GM19468 (cell line): ENCODE measurements at regions not wholly inside any gene's neighbourhood (a gene's known extent, or its start where the extent isn't known, plus 50 kb on each side); places are given as distances from the start of the nearest gene placed in this dataset.

Experiments
- ATAC-seq: cut with Tn5 transposase; IDR thresholded peaks from one replicate; pipeline ENCODE4 v1.9.1; 2021; ENCODE audit warnings: mild to moderate bottlenecking, moderate library complexity, moderate number of reproducible peaks; ENCODE audit not compliant: unreplicated experiment; ENCODE audit errors: extremely low read depth

GRCh38 chr2:82730811-82731210 is 1728.3 kb downstream of the SUCLG1 start:
- no peak for ATAC-seq

- no peak for ATAC-seq
Observed at GRCh38 chr2:82728090-82728489, 1731.0 kb downstream of the SUCLG1 start.

GRCh38 chr2:82708681-82709080 is 1750.4 kb downstream of the SUCLG1 start:
- ATAC-seq, result no peak

GRCh38 chr2:82697231-82697630 is 1761.8 kb downstream of the SUCLG1 start:
- no peak for ATAC-seq

GRCh38 chr2:82694431-82694830 is 1764.6 kb downstream of the SUCLG1 start:
- ATAC-seq, result no peak

- ATAC-seq, result no peak
Observed at GRCh38 chr2:82690757-82691411, 1768.2 kb downstream of the SUCLG1 start.

- no peak for ATAC-seq
Observed at GRCh38 chr2:82675186-82675585, 1783.9 kb downstream of the SUCLG1 start.

GRCh38 chr2:82674652-82675051 is 1784.4 kb downstream of the SUCLG1 start:
- no peak for ATAC-seq

GRCh38 chr2:82667491-82667890 is 1791.6 kb downstream of the SUCLG1 start:
- no peak for ATAC-seq

- no peak for ATAC-seq
Observed at GRCh38 chr2:82665691-82666090, 1793.4 kb downstream of the SUCLG1 start.

- no peak for ATAC-seq
Observed at GRCh38 chr2:82657106-82657505, 1802.0 kb downstream of the SUCLG1 start.

GRCh38 chr2:82656420-82656819 is 1802.7 kb downstream of the SUCLG1 start:
- ATAC-seq, result no peak

- no peak for ATAC-seq
Observed at GRCh38 chr2:82652117-82652516, 1807.0 kb downstream of the SUCLG1 start.

- ATAC-seq, result no peak
Observed at GRCh38 chr2:82650038-82650437, 1809.0 kb downstream of the SUCLG1 start.

- no peak for ATAC-seq
Observed at GRCh38 chr2:82641598-82642180, 1817.4 kb downstream of the SUCLG1 start.

- no peak for ATAC-seq
Observed at GRCh38 chr2:82636402-82637020, 1822.6 kb downstream of the SUCLG1 start.

GRCh38 chr2:82599021-82599420 is 1860.1 kb downstream of the SUCLG1 start:
- ATAC-seq, result no peak

- ATAC-seq, result no peak
Observed at GRCh38 chr2:82596581-82596980, 1862.5 kb downstream of the SUCLG1 start.

GRCh38 chr2:82591718-82592117 is 1867.4 kb downstream of the SUCLG1 start:
- ATAC-seq, result no peak

GRCh38 chr2:82576656-82577055 is 1882.4 kb downstream of the SUCLG1 start:
- no peak for ATAC-seq

GRCh38 chr2:82539280-82539621 is 1919.8 kb downstream of the SUCLG1 start:
- ATAC-seq, result no peak
